H1 (cell line): ENCODE measurements at regions not wholly inside any gene's neighbourhood (a gene's known extent, or its start where the extent isn't known, plus 50 kb on each side); places are given as distances from the start of the nearest gene placed in this dataset.

Source experiments
- CTCF ChIA-PET: fragments of 300-600 bp; sonication (Branson Sonifier 250); formaldehyde crosslinking; loops from one replicate; lab custom pipeline; 2021; ENCODE audit not compliant: partially characterized antibody; lab: Charles Lee
- POLR2A ChIA-PET: fragments of 300-600 bp; sonication (Branson Sonifier 250); formaldehyde crosslinking; loops from one replicate; lab custom pipeline; 2021; ENCODE audit warnings: inconsistent platforms; ENCODE audit not compliant: partially characterized antibody; lab: Charles Lee
- DNase-seq, 2 experiments: peaks; one replicate each; pipeline versions ENCODE4 v3.0.0 to v3.0.0-alpha.2; 2010 to 2022; ENCODE audit warnings: low spot score in 2 of 2, low read depth in 1 of 2, mixed read lengths in 1 of 2
- FAIRE-seq: peaks from 2 replicates; lab custom pipeline; 2011; peaks lifted over from hg19 to GRCh38; lab: Jason Lieb, UNC
- H2AFZ ChIP-seq: 2 replicates; pipeline ENCODE4 v1.8.1; 2012; ENCODE audit warnings: low read length, inconsistent platforms
- H2AK5ac ChIP-seq: 2 replicates; pipeline ENCODE4 v1.6.1; 2013; ENCODE audit warnings: low read depth, low read length
- H2BK120ac ChIP-seq: replicated peaks from 2 replicates; pipeline ENCODE3; 2013; ENCODE audit warnings: low read depth, low read length, inconsistent platforms
- H2BK12ac ChIP-seq: 2 replicates; pipeline ENCODE4 v1.6.1; 2013; ENCODE audit warnings: low read depth, low read length
- H2BK15ac ChIP-seq: 2 replicates; pipeline ENCODE4 v1.6.1; 2013; ENCODE audit warnings: low read length
- H2BK20ac ChIP-seq: 2 replicates; pipeline ENCODE4 v1.6.1; 2013; ENCODE audit warnings: low read length
- H2BK5ac ChIP-seq: 2 replicates; pipeline ENCODE4 v1.6.1; 2013; ENCODE audit warnings: low read depth, low read length
- H3K14ac ChIP-seq: 2 replicates; pipeline ENCODE4 v1.6.1; 2013; ENCODE audit warnings: inconsistent platforms; ENCODE audit not compliant: insufficient read length
- H3K18ac ChIP-seq: 2 replicates; pipeline ENCODE4 v1.6.1; 2013; ENCODE audit warnings: low read length; ENCODE audit errors: extremely low read depth
- H3K23ac ChIP-seq: 2 replicates; pipeline ENCODE4 v1.6.1; 2013; ENCODE audit warnings: inconsistent platforms; ENCODE audit not compliant: insufficient read length
- H3K23me2 ChIP-seq: 2 replicates; pipeline ENCODE4 v1.6.1; 2013; ENCODE audit warnings: low read depth, low read length
- H3K27ac ChIP-seq: 2 replicates; pipeline ENCODE4 v1.6.1; 2011; ENCODE audit warnings: low read depth, low read length, inconsistent platforms
- H3K27me3 ChIP-seq, 4 experiments: replicated peaks in 1 of 4; 1 replicate in 1 of 4; 2 replicates in 3 of 4; pipeline versions ENCODE4 v1.6.1 to v1.8.1; 2011 to 2013; ENCODE audit warnings: low read length in 3 of 4, mild to moderate bottlenecking in 3 of 4, inconsistent platforms in 2 of 4, mixed read lengths in 2 of 4, moderate library complexity in 1 of 4; ENCODE audit not compliant: control insufficient read depth in 3 of 4, insufficient read depth in 3 of 4; ENCODE audit errors: extremely low read depth in 1 of 4
- H3K36me3 ChIP-seq, 4 experiments: 2 replicates each; pipeline versions ENCODE4 v1.6.1 to v1.8.1; 2011 to 2013; ENCODE audit warnings: mild to moderate bottlenecking in 4 of 4, low read length in 3 of 4, moderate library complexity in 2 of 4, control low read depth in 1 of 4, inconsistent platforms in 1 of 4; ENCODE audit not compliant: insufficient read depth in 4 of 4, control insufficient read depth in 2 of 4
- H3K4ac ChIP-seq: replicated peaks from 2 replicates; pipeline ENCODE3; 2013; ENCODE audit warnings: low read length, low read depth, mixed read lengths, inconsistent platforms; ENCODE audit not compliant: insufficient read length
- H3K4me1 ChIP-seq, 4 experiments: replicated peaks in 1 of 4; 1 replicate in 1 of 4; 2 replicates in 3 of 4; pipeline versions ENCODE4 v1.6.1 to v1.8.1; 2011 to 2013; ENCODE audit warnings: low read length in 3 of 4, inconsistent platforms in 2 of 4, mixed read lengths in 1 of 4; ENCODE audit not compliant: insufficient read depth in 4 of 4, control insufficient read depth in 3 of 4
- H3K4me2 ChIP-seq, 2 experiments: 2 replicates each; pipeline versions ENCODE4 v1.6.1 to v1.8.1; 2011 to 2013; ENCODE audit warnings: low read depth in 2 of 2, low read length in 2 of 2, control low read depth in 1 of 2, inconsistent platforms in 1 of 2, mild to moderate bottlenecking in 1 of 2; ENCODE audit not compliant: insufficient read depth in 1 of 2
- H3K4me3 ChIP-seq, 4 experiments: fragments of 200-600, 300-600 bp in 1 of 4; sonication (generic), shearing (Covaris generic), sonication (Bioruptor Twin) in 1 of 4; 2 replicates each; pipeline versions ENCODE4 v1.5.1 to v1.8.1; 2011 to 2016; ENCODE audit warnings: low read length in 4 of 4, low read depth in 3 of 4, control low read depth in 2 of 4, inconsistent platforms in 2 of 4, mild to moderate bottlenecking in 2 of 4, mixed read lengths in 1 of 4, moderate library complexity in 1 of 4; ENCODE audit not compliant: insufficient read depth in 2 of 4; ENCODE audit errors: extremely low read depth in 1 of 4
- H3K56ac ChIP-seq: replicated peaks from 2 replicates; pipeline ENCODE3; 2013; ENCODE audit warnings: low read depth, mild to moderate bottlenecking, mixed read lengths, low read length, inconsistent platforms; ENCODE audit not compliant: insufficient read length
- H3K79me1 ChIP-seq: 2 replicates; pipeline ENCODE4 v1.6.1; 2013; ENCODE audit warnings: low read depth, low read length, control low read depth
- H3K79me2 ChIP-seq, 2 experiments: 2 replicates each; pipeline versions ENCODE4 v1.6.1 to v1.8.1; 2012 to 2013; ENCODE audit warnings: low read length in 2 of 2, mild to moderate bottlenecking in 2 of 2, inconsistent platforms in 1 of 2; ENCODE audit not compliant: insufficient read depth in 2 of 2, control insufficient read depth in 1 of 2
- H3K9ac ChIP-seq, 4 experiments: replicated peaks in 1 of 4; 1 replicate in 1 of 4; 2 replicates in 3 of 4; pipeline versions ENCODE4 v1.6.1 to v1.8.1; 2011 to 2013; ENCODE audit warnings: low read depth in 3 of 4, low read length in 3 of 4, control low read depth in 2 of 4, mild to moderate bottlenecking in 2 of 4, moderate library complexity in 2 of 4, inconsistent platforms in 1 of 4; ENCODE audit errors: extremely low read depth in 1 of 4
- H3K9me3 ChIP-seq, 2 experiments: 2 replicates each; pipeline versions ENCODE4 v1.6.1 to v1.8.1; 2012 to 2013; ENCODE audit warnings: mild to moderate bottlenecking in 2 of 2, moderate library complexity in 2 of 2, control low read depth in 1 of 2, inconsistent platforms in 1 of 2, low read depth in 1 of 2, low read length in 1 of 2, mixed read lengths in 1 of 2; ENCODE audit not compliant: insufficient read depth in 2 of 2
- H4K20me1 ChIP-seq, 2 experiments: replicated peaks in 1 of 2; 2 replicates each; pipeline versions ENCODE3 to v1.8.1; 2011 to 2013; ENCODE audit warnings: inconsistent platforms in 2 of 2, low read length in 2 of 2, mild to moderate bottlenecking in 1 of 2; ENCODE audit not compliant: insufficient read depth in 2 of 2, control insufficient read depth in 1 of 2
- H4K5ac ChIP-seq: 2 replicates; pipeline ENCODE4 v1.6.1; 2013; ENCODE audit warnings: low read length, low read depth, mixed read lengths, inconsistent platforms; ENCODE audit not compliant: insufficient read length
- H4K8ac ChIP-seq: 2 replicates; pipeline ENCODE4 v1.8.0; 2013; ENCODE audit warnings: mild to moderate bottlenecking, moderate library complexity, low read length, inconsistent platforms; ENCODE audit not compliant: insufficient read depth; ENCODE audit errors: extremely low read depth
- H4K91ac ChIP-seq: replicated peaks from 2 replicates; pipeline ENCODE3; 2013; ENCODE audit warnings: low read length, mixed read lengths, inconsistent platforms; ENCODE audit not compliant: insufficient read length
- BACH1 ChIP-seq: IDR thresholded peaks from 2 replicates; pipeline ENCODE4 v1.6.1; 2012; ENCODE audit warnings: low read length, improper control_type of control experiment
- BCL11A ChIP-seq, 2 experiments: IDR thresholded peaks; one replicate each; pipeline ENCODE4 v1.6.1; 2011; ENCODE audit warnings: low read depth in 2 of 2, low read length in 2 of 2, mild to moderate bottlenecking in 2 of 2
- JUND ChIP-seq: IDR thresholded peaks from 2 replicates; pipeline ENCODE4 v1.6.1; 2011; ENCODE audit warnings: mild to moderate bottlenecking, improper control_type of control experiment, low read length
- NANOG ChIP-seq: IDR thresholded peaks from 2 replicates; pipeline ENCODE4 v1.6.1; 2011; ENCODE audit warnings: low read length, low read depth, mild to moderate bottlenecking, inconsistent platforms; ENCODE audit not compliant: insufficient read depth, poor library complexity, severe bottlenecking
- SIX5 ChIP-seq: IDR thresholded peaks from 2 replicates; pipeline ENCODE4 v1.6.1; 2011; ENCODE audit warnings: mild to moderate bottlenecking, low read depth, low read length
- TAF1 ChIP-seq: IDR thresholded peaks from 2 replicates; pipeline ENCODE4 v1.6.1; 2011; ENCODE audit warnings: mild to moderate bottlenecking, low read depth, low read length
- TBP ChIP-seq: IDR thresholded peaks from 2 replicates; pipeline ENCODE4 v1.6.1; 2011; ENCODE audit warnings: low read depth, low read length, improper control_type of control experiment
- WGBS, 2 experiments: shearing (Covaris generic) in 1 of 2; methylation state at CpG; one replicate each; pipeline versions ENCODE4 v1.1.6 to v1.1.7; 2013 to 2015; ENCODE audit warnings: low lambda C conversion rate in 2 of 2, mixed read lengths in 2 of 2, inconsistent platforms in 1 of 2, low coverage in 1 of 2, missing lambda C conversion rate in 1 of 2; ENCODE audit not compliant: insufficient replicate concordance in 2 of 2, insufficient coverage in 1 of 2, insufficient read length in 1 of 2; ENCODE audit errors: extremely low coverage in 1 of 2, missing lambda C conversion rate in 1 of 2; 5-methylcytosine and 5-hydroxymethylcytosine counted together
- TF ChIP-seq, protein P1 (sequence below): IDR thresholded peaks from 2 replicates; pipeline ENCODE4 v1.6.1; 2012; ENCODE audit warnings: inconsistent platforms
- TF ChIP-seq, protein P2 (sequence below), 3 experiments: IDR thresholded peaks; 1 replicate in 2 of 3; 2 replicates in 1 of 3; pipeline versions ENCODE4 v1.5.1 to v1.6.1; 2011; ENCODE audit warnings: low read length in 3 of 3, mild to moderate bottlenecking in 3 of 3, inconsistent platforms in 2 of 3, low read depth in 1 of 3, moderate library complexity in 1 of 3; ENCODE audit not compliant: insufficient read depth in 1 of 3; ENCODE audit errors: control extremely low read depth in 1 of 3

DNA sequence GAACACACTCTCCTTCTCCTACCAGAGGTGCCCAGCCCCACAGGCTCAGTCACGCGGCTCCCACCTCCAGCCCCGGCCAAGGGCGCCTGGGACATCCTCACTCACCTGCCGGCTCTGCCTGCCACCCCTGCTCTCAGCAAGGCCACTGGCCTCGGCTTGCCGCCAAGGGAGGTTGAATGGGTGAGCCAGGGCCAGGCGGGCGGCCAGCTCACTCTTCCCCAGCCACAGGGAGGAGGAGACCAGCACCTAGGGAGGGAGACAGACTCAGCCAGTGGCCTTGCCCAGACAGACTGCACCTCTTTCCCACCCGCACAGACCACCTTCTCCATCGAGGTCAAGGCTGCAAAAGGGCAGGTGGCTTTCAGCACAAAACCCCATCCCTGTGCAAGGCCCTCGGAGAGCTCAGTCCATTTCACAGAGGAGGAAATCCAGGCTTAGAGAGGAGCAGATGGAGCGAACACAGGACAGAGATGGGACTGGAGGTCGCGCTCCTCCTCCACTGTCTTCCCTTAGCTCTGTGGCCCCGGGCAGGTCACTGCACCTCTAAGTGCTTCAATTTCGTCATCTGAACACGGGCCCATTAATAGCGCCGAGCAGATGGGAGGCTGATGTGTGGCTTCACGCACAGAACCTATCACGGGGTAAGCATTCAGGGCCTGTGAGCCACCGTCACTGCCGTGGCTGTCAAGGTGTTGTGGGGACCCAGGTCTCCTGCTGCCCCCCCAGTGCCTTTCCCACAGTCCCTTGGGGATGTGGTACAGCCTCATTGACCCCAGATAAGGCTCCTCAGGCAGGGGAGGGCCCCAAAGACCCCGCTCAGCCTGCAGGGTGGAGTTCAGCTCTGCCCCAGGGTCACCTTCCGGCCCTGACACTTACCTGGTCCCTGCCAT is 56.1 kb downstream of the RMI2 start:
- H2AFZ ChIP-seq, result no peak overlapping the region
- no peak overlapping the region for H2BK15ac ChIP-seq
- peaks cover 0 to 3% of the 10 kb centered on the region in 2 experiments for H4K20me1 ChIP-seq
- H3K4ac ChIP-seq, result no peak overlapping the region
- no peak for FAIRE-seq
- no peak overlapping the region for H3K9ac ChIP-seq
- no peak overlapping the region for H3K14ac ChIP-seq
- 86% methylated on average over 26 of the region's 26 CpGs; no CpG with 5 or more reads in 1 of the 2 experiments for WGBS, 2 experiments
- H3K23me2 ChIP-seq, result no peaks in the 10 kb centered on the region
- H3K36me3 ChIP-seq, result no peaks in the 10 kb centered on the region
- H2BK120ac ChIP-seq, result no peak overlapping the region
- H3K56ac ChIP-seq, result no peak overlapping the region
- H3K9me3 ChIP-seq, result no peaks in the 10 kb centered on the region
- H3K79me2 ChIP-seq, result no peaks in the 10 kb centered on the region
- H3K4me1 ChIP-seq, result peaks cover 0 to 5% (median 2%) of the 10 kb centered on the region in 4 experiments; a peak in 3 of 7 replicates
- H3K4me3 ChIP-seq, result no peak overlapping the region
- no peak overlapping the region for H3K27ac ChIP-seq
- POLR2A ChIA-PET, result interaction anchor here (1.0 kb wide), 1 partner anchor 13 kb away, joined by 3 read pairs; no protein-coding TSS in a partner anchor
- no peak overlapping the region for H4K8ac ChIP-seq
- DNase-seq, result no peak
- no peak overlapping the region for H3K4me2 ChIP-seq
- H4K91ac ChIP-seq, result no peak overlapping the region
- H2AK5ac ChIP-seq, result no peak overlapping the region; the same call in 1 of the 2 replicates
- no peaks in the 10 kb centered on the region for H3K79me1 ChIP-seq
- H2BK12ac ChIP-seq, result no peak overlapping the region
- H2BK5ac ChIP-seq, result 0 out of 2 replicates have a peak overlapping the region, but pooled peaks have one; percentile 35
- CTCF ChIA-PET, result interaction anchor here (0.6 to 18.3 kb wide), 16 partner anchors 9 to 438 kb away, joined by 3 to 266 read pairs (median 3); no protein-coding TSS in a partner anchor
- H3K18ac ChIP-seq, result no peak overlapping the region; the same call in 1 of the 2 replicates
- H3K27me3 ChIP-seq, result no peaks in the 10 kb centered on the region
- H4K5ac ChIP-seq, result no peak overlapping the region
- no peak overlapping the region for H2BK20ac ChIP-seq
- no peak overlapping the region for H3K23ac ChIP-seq
- no peak for TF ChIP-seq TBP
- TF ChIP-seq, protein P1, sequence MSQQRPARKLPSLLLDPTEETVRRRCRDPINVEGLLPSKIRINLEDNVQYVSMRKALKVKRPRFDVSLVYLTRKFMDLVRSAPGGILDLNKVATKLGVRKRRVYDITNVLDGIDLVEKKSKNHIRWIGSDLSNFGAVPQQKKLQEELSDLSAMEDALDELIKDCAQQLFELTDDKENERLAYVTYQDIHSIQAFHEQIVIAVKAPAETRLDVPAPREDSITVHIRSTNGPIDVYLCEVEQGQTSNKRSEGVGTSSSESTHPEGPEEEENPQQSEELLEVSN, result no peak
- no peak for TF ChIP-seq SIX5
- TF ChIP-seq, protein P2, sequence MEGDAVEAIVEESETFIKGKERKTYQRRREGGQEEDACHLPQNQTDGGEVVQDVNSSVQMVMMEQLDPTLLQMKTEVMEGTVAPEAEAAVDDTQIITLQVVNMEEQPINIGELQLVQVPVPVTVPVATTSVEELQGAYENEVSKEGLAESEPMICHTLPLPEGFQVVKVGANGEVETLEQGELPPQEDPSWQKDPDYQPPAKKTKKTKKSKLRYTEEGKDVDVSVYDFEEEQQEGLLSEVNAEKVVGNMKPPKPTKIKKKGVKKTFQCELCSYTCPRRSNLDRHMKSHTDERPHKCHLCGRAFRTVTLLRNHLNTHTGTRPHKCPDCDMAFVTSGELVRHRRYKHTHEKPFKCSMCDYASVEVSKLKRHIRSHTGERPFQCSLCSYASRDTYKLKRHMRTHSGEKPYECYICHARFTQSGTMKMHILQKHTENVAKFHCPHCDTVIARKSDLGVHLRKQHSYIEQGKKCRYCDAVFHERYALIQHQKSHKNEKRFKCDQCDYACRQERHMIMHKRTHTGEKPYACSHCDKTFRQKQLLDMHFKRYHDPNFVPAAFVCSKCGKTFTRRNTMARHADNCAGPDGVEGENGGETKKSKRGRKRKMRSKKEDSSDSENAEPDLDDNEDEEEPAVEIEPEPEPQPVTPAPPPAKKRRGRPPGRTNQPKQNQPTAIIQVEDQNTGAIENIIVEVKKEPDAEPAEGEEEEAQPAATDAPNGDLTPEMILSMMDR (IDR thresholded peaks at IDR 0.05; ENCODE audit: control extremely low read depth in 1 of 3, insufficient read depth in 1 of 3, low read depth in 1 of 3, low read length in 3 of 3), result no peak
- TF ChIP-seq TAF1, result no peak
- no peak for TF ChIP-seq JUND
- no peak for TF ChIP-seq BCL11A (IDR thresholded peaks at IDR 0.05; ENCODE audit: low read depth in 2 of 2, low read length in 2 of 2)
- no peak for TF ChIP-seq BACH1
- no peak for TF ChIP-seq NANOG
